Lower leg skin (tissue), 3 donors: ENCODE measurements at regions not wholly inside any gene's neighbourhood (a gene's known extent, or its start where the extent isn't known, plus 50 kb on each side); places are given as distances from the start of the nearest gene placed in this dataset.

ENCODE experiments used
- CTCF ChIP-seq, 3 donors: fragments of 450-650 bp; IDR thresholded peaks; one replicate each; pipeline ENCODE4 v1.5.1; 2016; ENCODE audit warnings: antibody characterized with exemption in 3 of 3, mild to moderate bottlenecking in 3 of 3, moderate library complexity in 2 of 3
- POLR2A ChIP-seq, 2 donors: fragments of 450-650 bp; IDR thresholded peaks; one replicate each; pipeline ENCODE4 v1.6.1; 2016 to 2017; ENCODE audit warnings: antibody characterized with exemption in 2 of 2, mild to moderate bottlenecking in 1 of 2, moderate library complexity in 1 of 2

DNA sequence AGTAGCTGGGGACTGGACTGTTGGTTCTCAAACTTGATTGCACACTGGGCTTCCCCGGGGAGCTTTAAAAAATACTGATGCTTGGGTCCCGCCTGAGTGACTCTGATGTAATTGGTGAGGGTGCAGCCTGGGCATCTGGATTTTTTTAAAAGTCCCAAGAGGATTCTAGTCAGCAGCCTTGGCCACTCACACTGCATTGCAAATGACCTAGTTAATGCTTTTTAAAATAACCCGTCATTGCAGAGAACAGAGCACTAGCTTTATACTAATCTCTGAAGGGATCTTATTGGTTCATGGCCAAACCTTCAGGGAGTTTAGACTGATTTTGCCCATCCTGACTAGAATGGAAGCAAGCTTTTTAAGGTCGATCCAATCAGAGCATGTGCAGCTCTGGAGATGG lies 310.6 kb upstream of the PROK2 start:
- no peak for TF ChIP-seq POLR2A (IDR thresholded peaks at IDR 0.05)
- no peak for TF ChIP-seq CTCF (IDR thresholded peaks at IDR 0.05)
